Naive B cell (primary cell): ENCODE measurements at regions not wholly inside any gene's neighbourhood (a gene's known extent, or its start where the extent isn't known, plus 50 kb on each side); places are given as distances from the start of the nearest gene placed in this dataset.

Source experiments
- ATAC-seq, 2 donors: fragments of 150-1000 bp; cut with Tn5 transposase; 2 replicates each; pipeline ENCODE4 v1.10.0; 2021; ENCODE audit warnings: low read depth in 2 of 2, mild to moderate bottlenecking in 2 of 2, moderate library complexity in 2 of 2
- DNase-seq: peaks from one replicate; pipeline ENCODE4 v3.0.0; 2022
- H3K27ac Mint-ChIP-seq, 6 donors: one replicate each; pipeline ENCODE4 v1.8.0; 2020 to 2022; ENCODE audit warnings: mild to moderate bottlenecking in 6 of 6, mixed read lengths in 6 of 6, moderate library complexity in 5 of 6, inconsistent platforms in 2 of 6
- H3K27me3 Mint-ChIP-seq, 3 donors: one replicate each; pipeline ENCODE4 v1.8.0; 2021 to 2022; ENCODE audit warnings: mixed read lengths in 3 of 3, mild to moderate bottlenecking in 1 of 3
- H3K36me3 Mint-ChIP-seq, 2 donors: one replicate each; pipeline ENCODE4 v1.8.0; 2020 to 2022; ENCODE audit warnings: mixed read lengths in 2 of 2, inconsistent platforms in 1 of 2, mild to moderate bottlenecking in 1 of 2
- H3K4me1 Mint-ChIP-seq, 3 donors: one replicate each; pipeline ENCODE4 v1.8.0; 2020 to 2022; ENCODE audit warnings: mixed read lengths in 3 of 3, inconsistent platforms in 1 of 3, mild to moderate bottlenecking in 1 of 3, moderate library complexity in 1 of 3
- H3K4me3 Mint-ChIP-seq, 8 donors: one replicate each; pipeline ENCODE4 v1.8.0; 2020 to 2022; ENCODE audit warnings: mild to moderate bottlenecking in 8 of 8, mixed read lengths in 8 of 8, moderate library complexity in 8 of 8, inconsistent platforms in 2 of 8
- H3K9me3 Mint-ChIP-seq, 7 donors: one replicate each; pipeline ENCODE4 v1.8.0; 2020 to 2022; ENCODE audit warnings: mixed read lengths in 7 of 7, mild to moderate bottlenecking in 5 of 7, inconsistent platforms in 2 of 7, moderate library complexity in 1 of 7

GRCh38 chr12:66033151-66033550 is 97.4 kb downstream of the LLPH start:
- peaks cover 11 to 21% (median 14%) of the 10 kb centered on the region in 3 donors for H3K27me3 Mint-ChIP-seq
- no peak overlapping the region for H3K4me3 Mint-ChIP-seq
- H3K9me3 Mint-ChIP-seq, result no peaks in the 10 kb centered on the region
- H3K36me3 Mint-ChIP-seq, result no peaks in the 10 kb centered on the region
- peak overlapping the region in 1 of 6 donors; percentile 32 for H3K27ac Mint-ChIP-seq
- DNase-seq (no peak), ATAC-seq (no peak)
- no peaks in the 10 kb centered on the region for H3K4me1 Mint-ChIP-seq

GRCh38 chr12:66032739-66033138 is 97.8 kb downstream of the LLPH start:
- H3K36me3 Mint-ChIP-seq, result no peaks in the 10 kb centered on the region
- H3K4me1 Mint-ChIP-seq, result no peaks in the 10 kb centered on the region
- no peak overlapping the region for H3K27ac Mint-ChIP-seq
- peaks cover 11 to 21% (median 17%) of the 10 kb centered on the region in 3 donors for H3K27me3 Mint-ChIP-seq
- no peaks in the 10 kb centered on the region for H3K9me3 Mint-ChIP-seq
- no peak for DNase-seq
- H3K4me3 Mint-ChIP-seq, result no peak overlapping the region
- no peak for ATAC-seq

- H3K9me3 Mint-ChIP-seq, result no peaks in the 10 kb centered on the region
- no peak overlapping the region for H3K27ac Mint-ChIP-seq
- no peaks in the 10 kb centered on the region for H3K36me3 Mint-ChIP-seq
- peaks cover 3 to 12% (median 11%) of the 10 kb centered on the region in 3 donors for H3K27me3 Mint-ChIP-seq
- no peak overlapping the region for H3K4me3 Mint-ChIP-seq
- H3K4me1 Mint-ChIP-seq, result no peaks in the 10 kb centered on the region
- ATAC-seq (no peak), DNase-seq (no peak)
These were observed 100.3 kb downstream of the LLPH start for GRCh38 chr12:66030217-66030781.

GRCh38 chr12:66028390-66028789 is 102.2 kb downstream of the LLPH start:
- no peak overlapping the region for H3K27ac Mint-ChIP-seq
- no peak for ATAC-seq
- H3K4me3 Mint-ChIP-seq, result no peak overlapping the region
- H3K9me3 Mint-ChIP-seq, result no peaks in the 10 kb centered on the region
- peaks cover 0 to 11% (median 5%) of the 10 kb centered on the region in 3 donors for H3K27me3 Mint-ChIP-seq
- no peaks in the 10 kb centered on the region for H3K36me3 Mint-ChIP-seq
- no peak for DNase-seq
- no peaks in the 10 kb centered on the region for H3K4me1 Mint-ChIP-seq

GRCh38 chr12:66025477-66025876 is 105.1 kb downstream of the LLPH start:
- H3K27me3 Mint-ChIP-seq, result peaks cover 5 to 10% (median 6%) of the 10 kb centered on the region in 3 donors
- H3K36me3 Mint-ChIP-seq, result no peaks in the 10 kb centered on the region
- ATAC-seq, result no peak
- DNase-seq, result no peak
- no peaks in the 10 kb centered on the region for H3K9me3 Mint-ChIP-seq
- H3K27ac Mint-ChIP-seq, result no peak overlapping the region
- H3K4me3 Mint-ChIP-seq, result no peak overlapping the region
- no peaks in the 10 kb centered on the region for H3K4me1 Mint-ChIP-seq

GRCh38 chr12:66024949-66025348 is 105.6 kb downstream of the LLPH start:
- no peak overlapping the region for H3K4me3 Mint-ChIP-seq
- no peak for ATAC-seq
- H3K4me1 Mint-ChIP-seq, result no peaks in the 10 kb centered on the region
- no peak for DNase-seq
- no peaks in the 10 kb centered on the region for H3K36me3 Mint-ChIP-seq
- H3K27ac Mint-ChIP-seq, result no peak overlapping the region
- peaks cover 5 to 10% (median 6%) of the 10 kb centered on the region in 3 donors for H3K27me3 Mint-ChIP-seq
- H3K9me3 Mint-ChIP-seq, result no peaks in the 10 kb centered on the region

- Mint-ChIP-seq H3K4me1 (no peaks in the 10 kb centered on the region), H3K9me3 (no peaks in the 10 kb centered on the region), H3K4me3 (no peak overlapping the region), H3K27me3 (peaks cover 6 to 18% (median 9%) of the 10 kb centered on the region in 3 donors), H3K36me3 (no peaks in the 10 kb centered on the region), H3K27ac (peak overlapping the region in 1 of 6 donors; percentile 46)
- ATAC-seq (no peak), DNase-seq (no peak)
These were observed 110.1 kb downstream of the LLPH start for GRCh38 chr12:66020481-66020880.

- H3K27ac Mint-ChIP-seq, result no peak overlapping the region
- H3K36me3 Mint-ChIP-seq, result no peaks in the 10 kb centered on the region
- no peaks in the 10 kb centered on the region for H3K4me1 Mint-ChIP-seq
- H3K9me3 Mint-ChIP-seq, result no peaks in the 10 kb centered on the region
- H3K27me3 Mint-ChIP-seq, result peaks cover 4 to 18% (median 6%) of the 10 kb centered on the region in 3 donors
- no peak overlapping the region for H3K4me3 Mint-ChIP-seq
- DNase-seq (no peak), ATAC-seq (no peak)
These were observed 112.8 kb downstream of the LLPH start for GRCh38 chr12:66017736-66018135.
